Superior temporal gyrus (tissue), 1 donor: ENCODE measurements at regions not wholly inside any gene's neighbourhood (a gene's known extent, or its start where the extent isn't known, plus 50 kb on each side); places are given as distances from the start of the nearest gene placed in this dataset.

Experiments used
- DNase-seq: peaks from one replicate; pipeline ENCODE4 v3.0.0-alpha.2; 2016; ENCODE audit errors: extremely low spot score

DNA sequence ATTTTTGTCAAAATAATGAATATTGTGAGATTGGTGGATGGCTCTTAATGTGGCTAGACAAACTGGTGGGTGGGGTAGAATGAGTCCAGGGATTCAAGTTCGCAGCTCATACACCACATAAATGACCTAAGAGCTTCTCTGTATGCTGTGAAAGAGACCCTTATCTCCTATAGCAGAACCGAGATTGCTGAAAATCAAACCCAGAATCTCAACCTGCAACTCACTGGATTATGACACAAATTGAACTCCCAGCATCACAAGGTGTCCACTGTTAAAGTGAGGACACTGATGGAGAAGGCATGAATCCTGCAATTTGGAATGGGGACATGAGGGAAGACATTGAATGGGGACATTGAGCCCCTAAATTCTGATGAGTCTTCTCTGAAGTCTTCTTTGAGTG lies 51.3 kb upstream of the CNKSR3 start:
- no peak for DNase-seq

DNA sequence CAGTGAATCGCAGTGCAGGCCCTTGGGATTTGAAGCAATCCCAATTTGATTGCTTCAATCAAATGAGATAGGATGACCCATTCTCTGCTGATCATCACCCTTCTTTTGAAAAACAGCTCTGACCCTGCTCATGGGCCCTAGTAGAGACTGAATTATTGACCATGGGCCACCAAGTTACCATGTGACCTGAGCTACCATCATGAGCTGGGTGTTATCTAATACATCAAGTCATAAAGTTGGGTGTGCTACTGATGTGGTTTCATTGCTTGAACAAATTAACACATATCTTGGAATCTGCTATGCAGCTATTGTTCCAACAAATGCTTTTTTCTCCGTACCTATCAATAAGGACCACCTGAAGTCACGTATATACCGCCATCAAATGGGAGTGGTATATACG lies 54.8 kb upstream of the CNKSR3 start:
- DNase-seq, result no peak

DNA sequence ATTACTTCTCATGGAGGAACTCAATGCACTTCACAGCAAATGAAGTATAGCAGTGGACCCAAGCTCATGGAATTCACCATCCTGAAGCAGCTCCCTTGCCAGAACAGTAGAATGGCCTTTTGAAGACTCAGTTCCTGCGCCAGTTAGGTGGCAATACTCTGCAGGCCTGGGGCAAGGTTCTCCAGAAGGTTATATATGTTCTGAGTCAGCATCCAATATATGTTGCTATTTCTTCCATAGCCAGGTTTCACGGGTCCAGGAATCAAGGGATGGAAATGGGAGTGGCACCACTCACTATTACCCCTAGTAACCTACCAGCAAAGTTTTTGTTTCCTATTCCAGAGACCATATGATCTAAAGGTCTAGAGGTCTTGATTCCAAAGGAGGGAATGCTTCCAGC lies 56.4 kb upstream of the CNKSR3 start:
- DNase-seq, result no peak

DNA sequence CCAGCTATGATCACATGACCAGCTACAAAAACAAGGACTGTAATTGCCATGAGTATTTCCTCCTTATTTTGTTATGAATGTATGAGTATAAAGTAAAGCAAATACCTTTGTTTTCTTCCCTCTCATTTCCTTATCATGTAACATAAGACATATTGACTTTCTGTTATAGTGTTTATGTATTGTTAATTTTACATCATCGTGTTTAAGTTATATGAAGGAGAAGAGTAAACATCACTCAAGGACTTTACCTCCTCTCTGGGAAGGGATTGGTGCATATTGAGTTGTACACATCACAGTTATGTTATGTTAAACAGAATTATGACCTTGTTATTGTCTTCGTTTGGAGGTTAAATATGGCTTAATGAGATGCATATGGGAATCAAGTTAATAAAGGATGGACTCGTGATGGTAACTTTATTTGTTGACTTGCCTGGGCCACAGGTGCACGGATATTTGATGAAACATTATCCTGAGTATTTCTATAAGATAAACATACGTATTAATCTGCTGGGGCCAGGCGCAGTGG lies 57.3 kb upstream of the CNKSR3 start:
- no peak for DNase-seq

DNA sequence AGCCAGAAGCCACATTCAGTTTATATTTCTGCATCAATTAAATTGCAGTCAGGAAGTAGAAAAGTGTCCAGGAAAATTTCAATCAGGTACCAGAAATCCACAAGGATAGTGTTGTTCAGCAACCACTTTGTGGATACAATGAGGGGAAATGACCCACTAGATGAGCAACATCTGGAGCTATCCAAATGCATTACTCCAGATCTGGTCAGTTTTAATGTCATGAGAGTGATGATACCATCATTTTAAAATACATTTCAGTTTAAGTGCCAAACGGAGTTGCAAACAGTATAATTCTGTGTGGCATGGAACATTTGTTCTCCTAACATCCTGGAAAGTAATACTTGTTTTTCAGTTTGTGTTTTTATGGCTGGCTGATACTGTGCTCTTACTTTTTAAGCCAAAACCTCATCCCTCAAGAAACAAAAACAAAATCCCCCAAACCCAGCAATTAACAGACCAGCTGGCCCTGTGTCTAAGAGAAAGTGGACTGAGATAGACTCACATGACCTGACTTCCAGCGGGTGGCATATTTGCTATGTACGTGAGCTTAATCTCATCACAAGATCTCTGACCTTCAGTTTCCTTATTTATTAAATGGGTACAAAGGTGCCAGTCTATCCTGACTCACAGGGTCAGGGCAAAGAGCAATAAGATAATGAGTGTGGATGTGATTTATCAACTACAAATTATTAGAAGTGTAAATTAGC lies 58.8 kb upstream of the CNKSR3 start:
- no peak for DNase-seq

DNA sequence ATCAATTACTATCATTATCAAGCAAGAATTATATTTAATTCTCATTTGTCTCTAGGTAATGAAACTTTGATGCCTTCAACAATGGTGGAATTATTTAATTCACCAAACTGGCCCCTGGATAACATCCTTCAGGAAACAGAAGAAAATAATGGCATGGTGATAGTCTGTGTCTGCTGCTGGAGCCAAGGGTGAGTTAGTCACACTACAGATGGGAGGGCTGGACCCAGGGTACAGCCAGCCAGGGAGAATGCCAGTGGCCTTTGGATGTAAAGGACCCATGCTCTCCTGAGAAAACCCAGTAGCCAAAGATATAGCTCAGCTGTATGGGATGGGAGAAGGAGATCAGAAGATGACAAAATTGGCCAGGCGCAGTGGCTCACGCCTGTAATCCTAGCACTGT lies 60.0 kb upstream of the CNKSR3 start:
- DNase-seq, result no peak

DNA sequence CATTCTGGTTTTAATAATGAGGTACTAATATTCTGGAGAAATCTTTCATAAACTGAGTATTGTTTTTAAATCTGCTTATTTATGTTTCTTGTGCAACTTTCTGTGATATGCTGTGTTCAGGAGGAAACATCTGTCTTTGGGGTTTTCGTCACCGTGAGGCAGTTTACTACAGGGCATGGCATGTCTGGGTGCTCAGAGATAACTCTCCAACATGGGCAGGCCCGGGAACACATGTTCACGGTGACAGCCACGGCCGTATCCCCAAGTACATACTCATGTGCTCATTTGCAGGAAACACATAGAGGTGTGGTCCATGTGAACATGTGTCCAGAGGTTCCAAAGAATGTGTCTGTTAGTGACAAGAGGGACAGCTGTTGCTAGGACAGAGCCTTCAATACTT lies 62.1 kb upstream of the CNKSR3 start:
- DNase-seq, result no peak

DNA sequence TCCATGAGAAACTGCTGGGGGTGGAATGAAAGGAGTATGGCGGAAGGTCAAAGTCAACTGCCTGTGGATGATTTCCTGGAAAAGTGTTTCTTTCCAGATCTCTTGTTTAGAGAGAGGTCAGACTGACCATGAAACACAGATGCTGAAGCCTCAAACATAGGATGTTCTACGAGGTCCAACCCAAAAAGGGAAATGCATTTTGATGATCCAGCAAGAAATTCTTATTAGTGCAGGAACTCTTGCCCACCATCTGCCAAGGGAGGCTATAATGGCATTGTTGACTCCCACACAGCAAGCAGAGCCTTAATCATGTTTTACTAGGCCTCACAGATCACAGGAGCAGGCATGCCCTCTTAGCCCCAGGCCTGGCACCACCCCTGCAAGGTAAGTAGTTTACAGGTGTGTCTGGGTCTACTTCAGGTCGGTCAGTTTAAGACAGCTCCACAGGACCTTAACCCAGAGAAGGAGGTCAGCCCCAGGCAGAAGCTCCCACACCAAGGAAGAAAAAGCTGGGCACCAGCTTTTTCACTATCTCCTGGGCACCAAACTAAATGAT lies 67.6 kb upstream of the CNKSR3 start:
- DNase-seq, result no peak

DNA sequence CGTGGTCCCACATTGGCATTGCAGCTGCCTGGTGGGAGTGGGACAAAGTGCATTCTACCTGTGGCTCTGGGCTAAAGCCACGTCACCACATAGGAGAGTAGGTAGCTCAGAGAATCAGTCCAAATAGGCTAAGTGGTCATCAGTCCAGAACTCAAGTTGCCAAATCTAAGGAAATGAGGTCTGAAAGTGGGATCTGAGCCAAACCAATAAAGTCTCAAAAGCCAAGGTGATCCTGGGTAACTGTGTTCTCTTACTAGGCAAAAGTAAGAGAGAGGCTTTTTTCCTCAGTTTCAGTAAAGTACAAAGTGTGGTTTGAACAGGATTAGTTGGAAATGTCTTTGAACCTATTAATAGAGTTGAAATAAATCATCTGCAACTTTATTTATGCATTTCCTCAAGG lies 68.6 kb upstream of the CNKSR3 start:
- DNase-seq, result no peak

DNA sequence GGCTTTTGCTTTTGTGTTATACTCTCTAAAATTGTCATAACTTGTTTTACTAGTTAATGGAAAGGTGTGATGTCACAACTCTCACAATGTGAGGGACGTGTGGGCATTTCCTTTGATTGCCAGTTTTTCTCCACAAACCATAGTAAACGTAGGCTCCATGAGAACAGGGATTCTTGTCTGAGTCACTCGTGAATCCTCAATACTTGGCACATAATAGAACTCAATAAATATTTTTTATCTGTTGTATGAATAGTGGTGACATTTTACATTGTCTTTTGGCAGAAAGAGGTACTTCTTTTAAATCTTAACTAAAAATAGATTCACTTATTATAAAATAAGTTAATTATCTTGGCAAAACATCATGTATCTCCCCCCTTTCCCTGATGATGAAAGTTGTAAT lies 69.0 kb upstream of the CNKSR3 start:
- no peak for DNase-seq

DNA sequence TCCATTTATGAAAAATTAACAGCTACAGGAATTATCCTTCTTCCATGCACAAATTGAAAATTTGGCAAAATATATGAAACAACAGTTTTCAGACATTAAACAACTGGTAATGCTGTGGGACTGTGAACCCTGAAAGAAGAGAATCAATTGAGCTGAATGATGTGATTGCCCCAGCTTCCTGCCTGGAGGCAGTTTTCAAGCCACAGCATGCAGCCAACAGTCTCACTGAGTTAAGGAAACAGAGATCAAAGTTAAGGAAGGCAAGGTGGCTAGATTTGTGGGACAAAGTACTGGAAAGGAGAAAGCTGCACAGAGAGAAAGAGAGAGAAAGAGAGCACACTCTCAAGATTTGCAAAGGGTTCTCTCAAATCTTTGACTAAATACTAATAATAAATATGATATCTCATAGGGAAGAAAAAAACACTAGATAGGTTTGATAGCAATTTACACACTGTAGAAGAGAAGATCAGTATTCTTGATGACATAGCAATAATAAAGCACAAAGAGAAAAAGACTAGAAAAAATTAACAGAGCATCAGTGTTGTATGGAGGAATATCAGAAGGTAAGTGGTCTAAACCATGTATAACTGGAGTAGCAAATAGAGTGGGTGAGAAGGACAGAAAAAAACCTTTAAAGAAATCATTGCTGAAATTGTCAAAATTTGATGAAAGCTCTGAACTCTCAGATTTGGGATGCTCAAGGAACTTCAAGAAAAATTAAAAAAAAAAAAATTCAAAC lies 70.1 kb upstream of the CNKSR3 start:
- DNase-seq, result no peak

DNA sequence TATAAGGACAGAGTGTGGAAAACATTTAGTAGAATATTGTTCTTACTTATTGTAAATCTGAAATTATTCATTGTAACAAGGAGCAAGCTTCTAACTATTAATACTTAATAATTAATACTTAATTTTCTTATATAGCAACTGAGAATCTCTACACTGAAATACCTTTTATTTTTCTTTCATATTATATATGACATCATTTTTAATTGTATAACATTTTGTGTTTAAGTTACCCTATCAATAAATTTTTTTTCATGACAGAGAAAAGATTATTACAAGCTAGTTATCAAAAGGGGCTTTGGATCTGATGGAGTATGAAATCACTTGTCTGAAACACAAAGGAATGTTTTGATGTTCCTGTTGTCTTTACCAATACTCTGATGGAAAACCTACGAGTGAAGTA lies 72.2 kb upstream of the CNKSR3 start:
- DNase-seq, result no peak

DNA sequence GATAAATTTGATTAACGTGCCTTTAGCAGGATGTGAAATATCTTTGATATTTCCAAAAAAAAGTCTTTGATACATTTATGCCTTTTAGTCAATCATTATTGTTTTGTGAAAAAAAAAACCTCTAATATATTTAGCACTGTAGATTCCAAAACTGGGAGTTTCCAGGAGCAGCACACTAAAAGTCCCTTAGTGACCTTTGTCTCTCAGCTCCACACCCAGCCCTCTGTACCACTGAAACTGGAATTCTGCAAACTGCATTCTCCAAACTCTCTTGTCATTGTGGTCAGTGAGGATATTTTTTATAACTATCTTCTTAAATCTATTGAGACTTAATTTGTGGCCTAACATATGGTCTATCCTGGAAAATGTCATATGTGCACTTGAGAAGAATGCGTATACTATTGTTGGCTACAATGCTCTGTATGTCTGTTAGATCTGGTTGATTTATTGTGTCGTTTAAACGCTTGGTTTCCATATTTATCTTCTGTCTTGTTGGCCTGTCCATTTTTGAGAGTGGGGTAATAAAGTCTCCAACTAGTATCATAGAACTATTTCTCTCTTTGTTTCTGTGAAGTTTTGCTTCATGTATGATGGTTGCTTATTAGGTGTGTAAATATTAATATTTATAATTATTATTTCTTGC lies 73.2 kb upstream of the CNKSR3 start:
- DNase-seq, result no peak

DNA sequence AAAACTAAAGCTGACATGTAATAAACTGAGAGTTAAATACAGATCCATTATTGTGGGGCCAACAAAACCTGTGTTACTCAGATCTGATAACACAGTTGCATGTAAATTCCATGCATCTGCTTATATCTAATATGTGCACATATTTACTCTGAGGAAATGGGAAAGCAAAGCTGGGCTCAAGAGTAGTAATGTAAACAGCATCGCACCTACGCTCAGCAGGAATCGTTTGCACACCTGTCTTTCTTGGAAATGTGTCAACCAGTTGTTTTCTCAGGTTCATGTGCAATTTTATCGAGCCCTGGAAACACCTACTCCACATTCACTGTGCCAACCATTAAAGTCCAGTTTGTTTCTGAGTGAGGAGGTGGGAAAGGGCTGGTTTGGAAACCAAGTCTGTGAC lies 80.3 kb upstream of the CNKSR3 start:
- DNase-seq, result no peak

DNA sequence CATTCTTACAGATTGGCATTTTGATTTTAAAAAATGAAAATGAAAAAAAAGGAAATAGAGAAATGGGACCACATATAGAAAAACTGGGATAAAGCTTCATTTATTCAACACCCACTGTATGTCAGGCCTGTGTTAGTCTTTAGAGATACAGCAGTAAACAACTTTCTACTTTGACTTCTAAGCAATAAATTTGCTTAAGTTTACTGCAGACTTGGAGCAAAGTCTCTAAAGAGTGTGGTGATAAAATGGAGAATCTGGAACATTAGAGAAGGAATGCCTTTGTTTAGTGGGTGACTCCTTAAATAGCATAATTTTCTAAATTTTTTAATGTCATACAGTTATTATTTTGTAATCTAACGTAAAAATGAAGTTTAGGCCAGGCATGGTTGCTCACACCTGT lies 80.7 kb upstream of the CNKSR3 start:
- no peak for DNase-seq

DNA sequence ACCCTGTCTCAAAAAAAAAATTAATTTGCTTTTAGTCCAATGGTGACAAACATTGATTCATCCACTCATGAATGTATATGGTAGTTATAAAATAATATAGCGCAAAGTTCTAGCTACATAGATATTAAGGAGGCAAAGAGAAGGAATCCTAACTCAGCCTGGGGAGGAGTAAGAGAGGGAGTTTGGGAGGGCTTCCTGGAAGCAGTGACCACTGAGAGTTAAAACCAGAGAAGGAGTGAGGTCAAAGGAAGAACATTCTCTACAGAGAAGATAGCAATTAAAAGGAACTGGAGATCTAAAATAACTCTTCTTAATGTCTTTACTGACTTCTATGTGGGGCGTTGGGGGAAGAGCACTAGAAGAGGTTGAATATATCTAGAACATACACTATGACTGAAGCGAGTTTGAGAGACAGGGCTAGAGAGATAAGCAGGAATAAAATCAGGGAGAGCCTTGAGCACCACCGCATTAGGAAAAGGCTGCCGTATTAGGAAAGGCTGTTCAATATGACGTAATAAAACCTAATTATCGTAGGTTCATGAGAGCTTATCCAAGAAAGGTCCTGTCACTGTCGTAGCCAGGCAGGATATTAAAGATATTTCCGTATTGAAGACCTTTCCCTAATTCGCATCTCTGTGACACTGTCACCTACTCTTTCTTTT lies 81.8 kb upstream of the CNKSR3 start:
- DNase-seq, result no peak

DNA sequence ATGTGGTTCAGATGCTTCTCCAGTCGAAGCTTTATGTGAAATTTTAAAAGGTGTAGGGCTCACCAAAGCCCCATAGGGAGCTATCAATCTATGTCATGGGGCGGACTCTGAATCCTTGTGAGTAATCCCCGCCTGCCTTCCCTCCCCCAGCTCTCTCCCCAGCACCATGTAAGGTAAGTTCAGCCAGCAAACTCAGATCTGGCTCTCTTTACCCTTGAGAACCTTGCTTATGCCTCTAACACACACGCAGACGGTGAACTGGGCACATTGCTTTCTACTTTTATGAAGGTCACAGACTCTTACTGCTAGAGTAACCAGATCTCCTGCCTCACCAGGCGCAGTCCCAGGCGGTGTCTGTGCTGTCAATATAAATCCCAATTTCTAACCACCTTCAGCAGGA lies 82.6 kb upstream of the CNKSR3 start:
- DNase-seq, result no peak

DNA sequence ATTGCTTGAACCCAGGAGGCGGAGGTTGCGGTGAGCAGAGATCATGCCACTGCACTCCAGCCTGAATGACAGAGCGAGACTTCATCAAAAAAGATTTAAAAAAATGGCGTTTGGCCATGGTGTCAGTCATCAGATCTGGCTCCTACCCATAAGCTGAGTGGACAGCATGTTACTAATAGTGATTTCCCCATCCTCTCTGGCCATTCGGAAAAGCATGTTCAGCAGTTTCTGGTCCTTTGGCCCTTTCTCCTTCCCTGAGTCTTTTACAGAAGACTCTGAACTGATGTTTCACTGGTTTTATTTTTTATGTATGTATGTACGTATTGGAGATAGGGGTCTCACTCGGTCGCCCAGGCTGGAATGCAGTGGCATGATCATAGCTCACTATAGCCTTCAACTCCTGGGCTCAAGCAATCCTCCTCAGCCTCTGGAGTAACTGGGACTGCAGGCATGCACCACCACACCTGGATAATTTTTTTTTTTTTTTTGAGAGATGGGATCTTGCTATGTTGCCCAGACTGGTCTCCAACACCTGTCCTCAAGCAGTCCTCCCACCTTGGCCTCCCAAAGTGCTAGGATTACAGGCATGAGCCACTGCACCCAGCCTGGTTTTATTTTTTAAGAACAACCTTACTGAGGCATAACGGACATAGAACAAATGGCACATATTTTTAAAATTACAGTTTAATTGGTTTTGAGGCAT lies 84.2 kb upstream of the CNKSR3 start:
- no peak for DNase-seq

DNA sequence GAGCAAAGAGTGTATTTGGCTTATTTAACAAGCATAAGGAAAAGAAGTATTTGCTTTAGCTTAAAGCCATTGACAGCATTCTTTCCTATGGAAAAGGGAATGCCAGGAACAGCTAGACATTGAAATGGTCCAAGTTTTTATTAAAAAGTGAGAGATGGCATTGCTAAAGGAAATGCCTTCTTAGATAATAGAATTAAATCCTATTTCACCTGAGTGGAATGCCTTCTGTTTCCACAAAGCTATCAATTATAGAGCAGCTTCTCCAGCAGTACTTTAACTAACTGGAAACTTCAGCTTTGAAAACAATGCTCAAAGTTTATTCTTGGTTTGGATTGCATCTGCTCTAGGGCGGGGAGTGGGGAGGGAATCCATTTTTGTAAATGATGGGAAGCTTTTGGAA lies 85.1 kb upstream of the CNKSR3 start:
- no peak for DNase-seq

DNA sequence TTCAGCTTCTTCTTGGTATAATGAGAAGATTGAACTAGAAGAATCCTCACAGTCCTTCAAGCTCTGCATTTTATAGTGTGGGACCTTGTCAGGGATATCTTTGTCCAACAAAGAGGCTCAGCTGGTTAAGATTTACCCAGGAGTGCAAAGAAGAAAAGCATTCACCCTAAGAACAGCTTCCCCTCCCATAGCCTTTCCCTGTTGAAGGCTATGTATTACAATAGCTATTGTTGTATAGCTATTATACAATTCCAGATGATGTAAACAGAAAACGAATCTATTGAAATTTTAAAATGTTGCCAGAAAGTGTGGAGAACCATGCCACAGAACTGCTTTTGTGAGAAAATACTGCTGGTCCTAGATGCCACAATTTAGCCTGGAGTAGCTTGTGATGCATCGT lies 85.5 kb upstream of the CNKSR3 start:
- DNase-seq, result no peak

DNA sequence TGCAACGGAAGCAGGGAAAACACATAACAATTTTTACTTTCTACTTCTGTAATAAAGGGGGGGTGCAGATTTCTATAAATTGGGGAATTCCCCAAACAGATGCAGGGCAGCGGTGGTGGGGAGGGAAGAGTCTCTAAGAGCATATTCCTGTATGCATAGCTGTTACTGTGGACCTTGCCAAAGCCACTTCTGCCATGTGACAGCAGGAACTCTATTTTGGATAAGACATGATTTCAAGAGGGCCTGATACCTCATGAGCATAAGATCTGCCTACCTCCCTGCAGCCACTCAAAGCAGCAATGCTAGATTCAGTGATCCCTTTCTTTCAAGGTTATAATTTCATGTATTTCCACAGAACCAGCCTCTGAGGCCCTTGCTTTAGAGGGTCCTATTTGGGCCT lies 86.2 kb upstream of the CNKSR3 start:
- no peak for DNase-seq

DNA sequence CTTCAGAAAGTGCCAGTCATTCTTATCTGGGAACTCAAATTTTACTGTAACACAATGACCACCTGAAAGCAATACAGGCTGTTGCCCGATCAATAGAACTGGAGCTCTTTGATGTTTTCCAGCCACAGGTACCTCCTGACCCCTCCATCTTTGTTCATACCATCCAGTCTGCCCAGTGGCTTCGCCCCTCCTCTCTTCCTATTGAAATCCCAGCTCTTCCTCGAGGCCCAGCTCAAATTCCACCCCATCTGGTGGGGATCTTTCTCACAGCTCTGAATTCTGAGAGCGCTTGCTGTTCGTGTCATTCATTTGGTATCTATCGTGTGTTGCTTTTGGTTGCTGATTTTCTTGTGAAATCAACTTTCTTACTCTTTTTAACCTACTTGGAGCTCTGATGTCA lies 87.9 kb upstream of the CNKSR3 start:
- DNase-seq, result no peak
